B cell (primary cell): ENCODE measurements at regions not wholly inside any gene's neighbourhood (a gene's known extent, or its start where the extent isn't known, plus 50 kb on each side); places are given as distances from the start of the nearest gene placed in this dataset.

Experiments used
- ATAC-seq: fragments of 200-7000 bp; cut with Tn5 transposase; one replicate; pipeline ENCODE4 v1.10.0; 2021; ENCODE audit warnings: low read depth, mild to moderate bottlenecking, moderate number of reproducible peaks, moderate library complexity
- CTCF ChIA-PET: fragments of 350-600 bp; sonication (Branson Sonifier 250); formaldehyde crosslinking; loops from one replicate; lab custom pipeline; 2021; ENCODE audit warnings: antibody characterized with exemption, inconsistent platforms; lab: Charles Lee
- POLR2A ChIA-PET: fragments of 350-600 bp; sonication (Branson Sonifier 250); formaldehyde crosslinking; loops from one replicate; lab custom pipeline; 2021; ENCODE audit warnings: antibody characterized with exemption; lab: Charles Lee
- DNase-seq: peaks from one replicate; pipeline ENCODE4 v3.0.0; 2013
- H2AFZ ChIP-seq: 2 replicates; pipeline ENCODE4 v1.6.1; 2012; ENCODE audit warnings: mild to moderate bottlenecking, low read depth, low read length; ENCODE audit not compliant: insufficient read depth, poor library complexity, severe bottlenecking
- H3K27ac ChIP-seq, 2 donors: 1 replicate in 1 of 2; 2 replicates in 1 of 2; pipeline ENCODE4 v1.5.1; 2012 to 2013; ENCODE audit warnings: low read length in 2 of 2, mild to moderate bottlenecking in 2 of 2, moderate library complexity in 1 of 2
- H3K27me3 ChIP-seq, 4 experiments: fragments of 200-600 bp in 1 of 4; sonication (generic) in 1 of 4; replicated peaks in 1 of 4; 1 replicate in 2 of 4; 2 replicates in 2 of 4; pipeline versions ENCODE4 v1.6.1 to v1.7.0; 2013 to 2016; ENCODE audit warnings: low read length in 3 of 4, mild to moderate bottlenecking in 2 of 4, mixed read lengths in 1 of 4, moderate library complexity in 1 of 4; ENCODE audit not compliant: insufficient read depth in 4 of 4, control insufficient read depth in 3 of 4; ENCODE audit errors: control extremely low read depth in 1 of 4
- H3K36me3 ChIP-seq, 2 experiments: replicated peaks in 1 of 2; 1 replicate in 1 of 2; 2 replicates in 1 of 2; pipeline versions ENCODE4 v1.6.1 to v1.7.1; 2013; ENCODE audit warnings: low read length in 1 of 2; ENCODE audit not compliant: insufficient read depth in 2 of 2, control insufficient read depth in 1 of 2; ENCODE audit errors: control extremely low read depth in 1 of 2, extremely low read depth in 1 of 2
- H3K4me1 ChIP-seq, 2 donors: fragments of 200-600 bp in 1 of 2; sonication (generic) in 1 of 2; 1 replicate in 1 of 2; 2 replicates in 1 of 2; pipeline versions ENCODE4 v1.5.1 to v1.6.1; 2013 to 2017; ENCODE audit warnings: low read length in 2 of 2; ENCODE audit not compliant: control insufficient read depth in 2 of 2, insufficient read depth in 2 of 2
- H3K4me2 ChIP-seq: replicated peaks from 2 replicates; pipeline ENCODE3; 2012; ENCODE audit warnings: mild to moderate bottlenecking, low read depth, low read length; ENCODE audit not compliant: poor library complexity, severe bottlenecking
- H3K4me3 ChIP-seq, 5 experiments: fragments of 200-600 bp in 1 of 5; sonication (generic) in 1 of 5; 1 replicate in 3 of 5; 2 replicates in 2 of 5; pipeline versions ENCODE4 v1.5.1 to v1.7.0; 2011 to 2016; ENCODE audit warnings: low read length in 4 of 5, mild to moderate bottlenecking in 4 of 5, low read depth in 2 of 5, control low read depth in 1 of 5, moderate library complexity in 1 of 5; ENCODE audit not compliant: insufficient read depth in 1 of 5; ENCODE audit errors: control extremely low read depth in 1 of 5, extremely low read depth in 1 of 5
- H3K79me2 ChIP-seq: fragments of 200-600 bp; sonication (generic); one replicate; pipeline ENCODE4 v1.6.0; 2016; ENCODE audit warnings: low read length; ENCODE audit not compliant: control insufficient read depth, insufficient read depth
- H3K9ac ChIP-seq: fragments of 200-600 bp; sonication (generic); 2 replicates; pipeline ENCODE4 v1.6.1; 2017; ENCODE audit warnings: mild to moderate bottlenecking, low read length, moderate library complexity
- H3K9me3 ChIP-seq, 3 donors: one replicate each; pipeline versions ENCODE4 v1.6.1 to v1.7.1; 2013; ENCODE audit warnings: low read length in 2 of 3; ENCODE audit not compliant: control insufficient read depth in 2 of 3, insufficient read depth in 1 of 3; ENCODE audit errors: control extremely low read depth in 1 of 3
- H4K20me1 ChIP-seq: 2 replicates; pipeline ENCODE4 v1.6.0; 2012; ENCODE audit warnings: mild to moderate bottlenecking, low read length; ENCODE audit not compliant: insufficient read depth, control insufficient read depth, poor library complexity, severe bottlenecking
- H3K27ac Mint-ChIP-seq: one replicate; pipeline ENCODE4 v1.8.0; 2021; ENCODE audit warnings: mixed read lengths
- H3K27me3 Mint-ChIP-seq: one replicate; pipeline ENCODE4 v1.8.0; 2021; ENCODE audit warnings: mixed read lengths
- H3K4me1 Mint-ChIP-seq: one replicate; pipeline ENCODE4 v1.8.0; 2021; ENCODE audit warnings: mixed read lengths
- H3K4me3 Mint-ChIP-seq: one replicate; pipeline ENCODE4 v1.8.0; 2021; ENCODE audit warnings: mixed read lengths
- H3K9me3 Mint-ChIP-seq: one replicate; pipeline ENCODE4 v1.8.0; 2022; ENCODE audit warnings: mixed read lengths; ENCODE audit not compliant: insufficient read depth
- CTCF ChIP-seq: fragments of 200-600 bp; IDR thresholded peaks from one replicate; pipeline ENCODE4 v1.8.0; 2022; ENCODE audit warnings: antibody characterized with exemption, mild to moderate bottlenecking
- EZH2 ChIP-seq: IDR thresholded peaks from 2 replicates; pipeline ENCODE4 v1.6.1; 2012; ENCODE audit warnings: borderline replicate concordance, low read depth, mild to moderate bottlenecking, moderate library complexity, low read length; ENCODE audit not compliant: insufficient read depth, poor library complexity, severe bottlenecking
- WGBS: methylation state at CpG from one replicate; pipeline ENCODE4 v1.1.5; 2013; ENCODE audit warnings: missing lambda C conversion rate; ENCODE audit not compliant: insufficient coverage; 5-methylcytosine and 5-hydroxymethylcytosine counted together
- intact Hi-C: fragments of 100-400 bp; cut with micrococcal nuclease; formaldehyde crosslinking; loops from one replicate; pipeline ENCODE4 v1.10.0; 2022

GRCh38 chr18:73647391-73647790 lies 500.2 kb downstream of the FBXO15 start:
- Histone ChIP-seq H3K36me3 (no peaks in the 10 kb centered on the region), H3K27me3 (no peaks in the 10 kb centered on the region), H4K20me1 (no peaks in the 10 kb centered on the region), H3K79me2 (no peaks in the 10 kb centered on the region), H2AFZ (no peak overlapping the region), H3K4me3 (no peak overlapping the region), H3K4me1 (no peaks in the 10 kb centered on the region), H3K9ac (no peak overlapping the region), H3K27ac (no peak overlapping the region), H3K9me3 (no peaks in the 10 kb centered on the region), H3K4me2 (no peak overlapping the region)
- Mint-ChIP-seq H3K9me3 (no peaks in the 10 kb centered on the region), H3K4me3 (no peak overlapping the region), H3K27me3 (no peaks in the 10 kb centered on the region), H3K4me1 (no peaks in the 10 kb centered on the region), H3K27ac (no peak overlapping the region)
- DNase-seq, result no peak
- ChIA-PET POLR2A (no interaction called here), CTCF (no interaction called here)
- 100% methylated on average over 1 of the region's 5 CpGs for WGBS
- intact Hi-C loops, result no loop called here
- no peak for TF ChIP-seq EZH2
- TF ChIP-seq CTCF, result no peak
- ATAC-seq, result no peak

- H3K9me3 ChIP-seq, result no peaks in the 10 kb centered on the region
- H3K36me3 ChIP-seq, result no peaks in the 10 kb centered on the region
- no peaks in the 10 kb centered on the region for H3K79me2 ChIP-seq
- DNase-seq, result no peak
- no peak overlapping the region for H3K4me3 ChIP-seq
- no peak for ATAC-seq
- Mint-ChIP-seq H3K4me1 (no peaks in the 10 kb centered on the region), H3K27me3 (no peaks in the 10 kb centered on the region), H3K4me3 (no peak overlapping the region), H3K27ac (no peak overlapping the region), H3K9me3 (no peaks in the 10 kb centered on the region)
- intact Hi-C loops, result no loop called here
- H3K27ac ChIP-seq, result no peak overlapping the region
- H3K4me1 ChIP-seq, result no peaks in the 10 kb centered on the region
- no peaks in the 10 kb centered on the region for H4K20me1 ChIP-seq
- no peak overlapping the region for H3K9ac ChIP-seq
- no peak overlapping the region for H3K4me2 ChIP-seq
- H3K27me3 ChIP-seq, result no peaks in the 10 kb centered on the region
- ChIA-PET CTCF (no interaction called here), POLR2A (no interaction called here)
- H2AFZ ChIP-seq, result no peak overlapping the region
- WGBS, result 84% methylated on average over 3 of the region's 3 CpGs
- TF ChIP-seq EZH2 (no peak), CTCF (no peak)
These were observed 500.9 kb downstream of the FBXO15 start for GRCh38 chr18:73646772-73647171.
